Stimulated activated CD8-positive, alpha-beta memory T cell treated with anti-CD3 and anti-CD28 coated beads, Interleukin-12 subunit alpha, Interleukin-12 subunit beta, amount 100 ng/mL, for 24 hours (primary cell): ENCODE measurements at regions not wholly inside any gene's neighbourhood (a gene's known extent, or its start where the extent isn't known, plus 50 kb on each side); places are given as distances from the start of the nearest gene placed in this dataset.

ENCODE experiments used
- DNase-seq: peaks from one replicate; pipeline ENCODE4 v3.0.0-alpha.2; 2020; ENCODE audit errors: extremely low read depth

DNA sequence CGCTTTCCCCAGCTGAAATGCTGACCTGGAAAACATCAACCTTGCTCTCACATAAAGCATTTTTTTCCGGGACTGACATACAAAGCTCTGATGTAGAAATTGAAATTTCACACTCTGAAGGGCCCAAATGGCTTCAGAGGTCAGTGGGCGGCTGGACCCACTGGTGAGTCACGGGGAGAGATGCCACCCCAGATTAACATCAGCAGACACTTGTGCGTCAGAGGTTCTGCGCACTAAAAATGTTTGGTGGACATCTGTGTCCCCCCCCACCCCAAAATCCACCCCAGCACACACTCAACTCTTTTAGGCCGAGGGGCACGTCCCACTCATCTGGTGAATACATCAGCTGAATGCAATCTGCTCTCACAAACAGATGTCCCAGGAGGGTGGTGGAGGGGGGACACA is 208.9 kb downstream of the ASB1 start:
- no peak for DNase-seq

- DNase-seq = no peak
Measured at GRCh38 chr2:238636269-238637073, 209.7 kb downstream of the ASB1 start.

- no peak for DNase-seq
Measured at GRCh38 chr2:238638100-238638981, 209.5 kb upstream of the TWIST2 start.

DNA sequence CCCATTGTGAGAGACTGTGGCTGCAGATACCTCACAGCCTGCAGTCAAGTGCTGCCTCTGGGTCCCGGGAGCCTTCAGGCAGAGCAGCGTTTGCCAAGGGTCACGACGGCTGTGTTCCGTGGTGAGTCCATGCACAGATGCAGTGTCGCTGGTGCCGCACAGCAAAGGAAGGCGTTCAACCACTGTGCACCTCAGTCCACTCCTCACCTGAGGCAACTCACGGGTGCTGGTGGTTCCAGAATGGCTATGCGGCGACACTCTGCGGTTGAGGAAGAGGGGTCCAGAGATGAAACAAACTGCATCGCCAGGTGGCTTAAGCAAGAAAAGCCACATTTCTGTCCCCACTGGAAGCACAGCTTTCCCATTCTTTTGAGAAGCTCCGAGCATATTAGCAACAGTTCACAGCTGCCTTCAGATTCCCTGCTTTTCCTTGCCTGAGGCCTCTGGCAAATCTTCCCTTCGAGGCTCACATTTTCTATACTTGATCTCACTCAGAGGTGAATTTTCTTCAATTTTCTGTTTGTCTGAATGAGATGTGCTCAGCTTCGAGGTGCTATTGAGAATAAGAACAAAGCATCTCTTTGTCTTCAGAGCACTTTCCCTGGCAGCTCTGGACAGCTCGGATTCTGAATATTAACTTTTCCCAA is 208.8 kb upstream of the TWIST2 start:
- DNase-seq = no peak

DNA sequence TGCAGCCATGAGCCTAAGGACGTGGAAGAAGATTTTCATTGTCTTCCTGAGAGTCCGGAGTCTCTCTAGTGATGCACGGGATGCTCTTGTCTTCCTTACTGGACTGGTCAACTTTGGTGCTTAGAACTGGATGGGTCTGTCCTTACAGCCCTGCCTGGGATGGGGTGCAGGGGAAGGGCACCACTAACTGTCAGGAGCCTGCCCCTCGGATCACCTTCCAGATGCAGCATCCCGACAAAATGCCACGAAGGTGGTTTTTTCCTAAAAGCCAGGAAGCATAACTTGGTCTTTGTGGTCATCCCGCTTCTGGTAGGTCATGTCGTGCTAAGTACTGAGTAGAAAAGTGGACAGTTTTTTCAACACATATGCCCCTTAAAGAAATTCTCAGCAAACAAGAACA is 207.4 kb upstream of the TWIST2 start:
- DNase-seq = no peak

- no peak for DNase-seq
Measured at GRCh38 chr2:238642973-238643372, 204.9 kb upstream of the TWIST2 start.

- DNase-seq = no peak
Measured at GRCh38 chr2:238643400-238643907, 204.4 kb upstream of the TWIST2 start.

DNA sequence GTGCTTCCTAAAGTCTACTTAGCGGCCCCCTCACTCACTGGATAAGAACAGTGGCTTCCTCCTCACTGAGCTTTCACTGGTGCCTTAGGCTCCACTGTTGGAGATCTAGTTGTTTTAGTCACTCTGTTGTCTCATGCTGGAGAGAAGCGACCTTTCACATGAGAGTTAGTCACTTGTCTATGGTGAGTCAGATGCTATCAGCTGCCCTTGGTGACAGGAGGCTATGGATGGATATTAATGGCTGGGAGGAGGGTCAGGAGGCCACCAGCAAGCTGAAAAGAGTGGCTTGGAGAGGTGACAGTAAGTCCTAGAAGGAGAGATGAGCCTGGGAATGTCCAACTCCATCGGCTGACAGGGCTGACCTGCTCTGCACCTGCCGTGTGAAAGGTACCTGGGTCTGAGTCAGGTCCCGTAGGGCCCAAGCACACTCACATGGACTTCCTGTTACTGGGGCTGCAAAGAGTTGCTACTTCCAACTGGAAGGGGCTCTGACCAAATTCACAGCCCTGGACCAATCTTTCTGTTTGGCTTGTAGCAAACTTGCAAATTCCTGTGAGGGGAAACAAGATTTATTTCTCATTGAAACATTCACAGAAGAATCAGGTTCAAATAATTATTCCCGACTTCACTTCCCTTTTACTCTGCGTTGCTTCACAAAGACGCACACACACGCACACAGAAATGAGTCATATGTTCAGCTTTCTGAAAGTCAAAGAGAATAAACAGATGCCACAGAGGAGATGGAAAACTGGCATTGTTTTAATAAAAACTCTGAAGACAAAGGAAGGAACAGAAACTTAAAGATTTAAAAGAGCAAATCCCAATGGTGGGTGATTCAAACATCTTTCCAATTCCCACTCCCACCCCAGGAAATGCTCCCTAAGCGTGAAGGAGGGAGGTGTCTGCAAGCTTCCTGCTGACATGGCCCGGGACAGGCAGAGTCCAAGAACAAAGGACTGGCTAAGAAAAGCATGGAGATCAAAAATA is 203.5 kb upstream of the TWIST2 start:
- no peak for DNase-seq

GRCh38 chr2:238645095-238645494 is 202.8 kb upstream of the TWIST2 start:
- no peak for DNase-seq

DNA sequence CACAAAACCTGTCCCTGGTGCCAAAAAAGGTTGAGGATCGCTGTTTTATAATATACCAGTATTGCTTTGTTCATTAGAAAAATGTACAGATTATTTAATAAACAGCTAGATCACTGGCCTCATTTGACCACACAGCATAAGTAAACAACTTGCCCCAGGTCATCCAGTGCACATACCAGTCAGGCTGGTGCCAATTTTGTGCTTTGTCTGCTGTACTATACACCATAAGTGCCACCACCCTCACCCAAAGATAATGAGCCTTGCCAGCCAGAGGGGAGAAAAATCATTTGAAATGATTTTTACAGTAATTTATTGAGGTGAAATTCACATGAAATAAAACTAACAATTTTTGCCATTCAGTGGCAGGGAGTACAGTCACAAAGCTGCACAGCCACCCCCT is 202.2 kb upstream of the TWIST2 start:
- DNase-seq = no peak

DNA sequence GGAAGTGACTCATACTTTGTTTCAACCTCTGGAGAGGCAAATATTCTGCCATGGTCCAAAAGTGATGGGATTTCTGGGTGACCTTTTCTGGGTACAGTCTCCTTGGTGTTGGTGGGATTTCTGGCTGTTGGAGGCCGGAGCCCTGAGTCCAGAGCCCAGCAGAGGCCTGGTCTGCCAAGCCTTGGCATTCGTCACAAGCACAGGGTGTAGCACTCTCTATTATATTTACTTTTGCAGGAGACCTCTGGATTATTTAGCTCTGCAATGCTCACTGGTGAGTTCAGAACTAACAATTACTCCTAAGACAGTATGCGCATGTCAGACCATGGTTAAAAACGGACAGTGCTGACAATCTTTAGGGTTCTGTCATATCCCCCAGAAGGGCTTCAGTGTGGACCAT is 201.6 kb upstream of the TWIST2 start:
- DNase-seq = no peak

DNA sequence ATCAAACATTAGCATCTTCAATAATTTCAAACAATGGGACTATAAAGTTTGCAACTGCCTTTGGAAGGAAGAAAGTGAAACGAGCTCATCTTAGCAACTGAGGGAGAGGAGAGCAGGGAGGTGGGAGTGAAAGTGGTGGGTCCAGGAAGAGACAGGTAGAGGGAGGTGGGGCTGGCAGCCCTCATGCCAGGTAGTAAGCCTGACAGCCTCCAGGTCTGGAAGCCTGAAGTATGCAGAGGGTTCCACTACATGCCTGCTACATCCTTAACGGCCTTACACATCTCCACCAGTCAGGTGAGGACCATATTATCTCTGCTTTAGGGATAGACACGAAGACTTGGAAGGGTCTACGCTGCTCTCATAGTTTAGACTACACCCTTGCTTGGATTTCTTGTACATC is 201.1 kb upstream of the TWIST2 start:
- DNase-seq = no peak

DNA sequence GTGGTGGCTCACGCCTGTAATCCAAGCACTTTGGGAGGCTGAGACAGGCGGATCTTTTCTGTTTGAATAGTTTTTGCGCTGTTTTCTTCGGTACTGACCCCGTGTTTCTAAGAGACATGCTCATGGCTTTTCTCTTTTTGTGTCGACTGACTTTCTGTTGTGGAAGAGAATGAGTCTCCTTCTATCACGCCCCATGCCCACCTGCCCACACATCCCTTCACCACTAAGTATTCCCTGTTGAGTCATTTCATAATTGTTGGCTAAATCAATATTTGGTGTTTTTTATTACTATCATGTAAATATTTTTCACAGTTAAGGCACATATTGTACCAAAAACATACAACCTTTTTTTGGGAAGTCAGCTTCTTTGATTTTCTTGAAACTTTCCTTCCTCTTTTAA is 198.8 kb upstream of the TWIST2 start:
- DNase-seq = no peak

GRCh38 chr2:238649936-238650518 is 197.9 kb upstream of the TWIST2 start:
- DNase-seq = no peak

- DNase-seq = no peak
Measured at GRCh38 chr2:238650536-238650935, 197.3 kb upstream of the TWIST2 start.

GRCh38 chr2:238651306-238652052 is 196.4 kb upstream of the TWIST2 start:
- DNase-seq = no peak

DNA sequence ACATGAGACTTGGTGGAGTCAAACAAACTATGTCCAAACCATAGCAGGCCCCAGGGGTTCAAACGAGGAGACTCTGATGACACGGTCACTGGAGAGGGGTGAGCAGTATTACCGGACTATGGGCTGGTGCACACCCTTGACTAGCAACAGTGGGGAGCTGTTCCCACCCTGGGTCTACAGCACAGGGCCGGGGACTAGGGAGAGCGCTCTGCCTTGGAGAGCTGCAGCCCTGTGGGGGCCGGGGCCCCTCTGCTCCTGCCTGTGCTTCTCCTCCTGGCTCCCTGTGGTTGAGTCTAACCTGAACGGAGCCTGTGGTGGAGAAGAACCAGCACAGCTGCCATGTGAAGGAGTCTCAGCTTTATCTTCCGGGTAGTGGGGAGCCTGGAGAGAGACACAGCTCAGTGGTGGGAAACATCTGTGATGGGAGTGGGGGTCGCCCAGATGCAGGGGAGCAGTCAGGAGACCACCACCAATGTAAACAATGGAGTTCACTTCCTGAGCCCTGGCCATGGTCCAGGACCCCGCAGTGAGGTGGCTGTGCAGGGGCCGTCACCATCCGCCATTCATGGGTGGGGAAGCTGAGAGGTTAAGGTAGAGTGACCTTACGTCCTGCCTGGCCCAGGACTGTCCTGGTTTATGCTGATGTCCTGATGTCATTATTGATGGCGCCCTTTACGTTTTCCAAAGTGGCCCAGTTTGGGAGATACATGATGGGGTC is 195.7 kb upstream of the TWIST2 start:
- DNase-seq = no peak

DNA sequence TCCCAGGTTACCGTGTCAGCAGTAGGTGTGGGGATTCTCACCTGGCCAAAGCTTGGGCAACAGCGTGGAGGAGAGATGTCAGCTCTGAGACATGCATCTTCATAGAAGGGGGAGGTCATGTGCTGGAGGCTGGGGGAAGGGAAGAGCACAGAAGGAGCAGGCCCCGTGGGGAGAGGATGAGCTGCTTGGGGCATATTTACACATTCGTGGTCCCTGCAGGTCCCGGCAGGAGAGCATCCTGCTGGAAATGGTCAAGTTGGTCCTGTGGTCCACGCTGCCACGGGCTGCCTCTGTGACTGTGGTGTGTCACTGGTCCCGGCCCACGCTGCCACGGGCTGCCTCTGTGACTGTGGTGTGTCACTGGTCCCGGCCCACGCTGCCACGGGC is 195.1 kb upstream of the TWIST2 start:
- DNase-seq = no peak

GRCh38 chr2:238653431-238654109 is 194.3 kb upstream of the TWIST2 start:
- no peak for DNase-seq
